Uterus (tissue), 3 donors: ENCODE measurements at regions not wholly inside any gene's neighbourhood (a gene's known extent, or its start where the extent isn't known, plus 50 kb on each side); places are given as distances from the start of the nearest gene placed in this dataset.

ENCODE experiments used
- DNase-seq, 2 donors: peaks; one replicate each; pipeline ENCODE4 v3.0.0-alpha.2; 2019 to 2020
- H3K27ac ChIP-seq, 2 donors: fragments of 200-600 bp; sonication (generic); 1 replicate in 1 of 2; 2 replicates in 1 of 2; pipeline ENCODE4 v1.5.1; 2016 to 2018
- H3K27me3 ChIP-seq, 2 donors: fragments of 200-600 bp; sonication (generic); one replicate each; pipeline ENCODE4 v1.5.1; 2018 to 2019; ENCODE audit warnings: control low read depth in 1 of 2
- H3K36me3 ChIP-seq, 2 donors: fragments of 200-600 bp; sonication (generic); one replicate each; pipeline ENCODE4 v1.5.1; 2019; ENCODE audit warnings: control low read depth in 1 of 2
- H3K4me1 ChIP-seq, 2 donors: fragments of 200-600 bp; sonication (generic); one replicate each; pipeline ENCODE4 v1.5.1; 2018 to 2019; ENCODE audit warnings: control low read depth in 1 of 2
- H3K4me3 ChIP-seq, 2 donors: fragments of 200-600 bp; sonication (generic); 1 replicate in 1 of 2; 2 replicates in 1 of 2; pipeline ENCODE4 v1.5.1; 2018 to 2019; ENCODE audit warnings: mild to moderate bottlenecking in 1 of 2
- H3K9me3 ChIP-seq, 2 donors: fragments of 200-600 bp; sonication (generic); one replicate each; pipeline ENCODE4 v1.5.1; 2019; ENCODE audit warnings: control low read depth in 1 of 2
- CTCF ChIP-seq, 4 experiments: fragments of 200-600 bp in 2 of 4; fragments of 450-650 bp in 2 of 4; sonication (generic) in 2 of 4; IDR thresholded peaks; one replicate each; pipeline ENCODE4 v1.5.1; 2016 to 2019; ENCODE audit warnings: antibody characterized with exemption in 4 of 4, mild to moderate bottlenecking in 2 of 4, moderate library complexity in 1 of 4
- POLR2A ChIP-seq, 2 donors: fragments of 450-650 bp; IDR thresholded peaks; one replicate each; pipeline ENCODE4 v1.6.1; 2016; ENCODE audit warnings: antibody characterized with exemption in 2 of 2, mild to moderate bottlenecking in 1 of 2, moderate library complexity in 1 of 2
- intact Hi-C: fragments of 100-400 bp; cut with DNase I; formaldehyde crosslinking; loops from one replicate; pipeline ENCODE4 v1.15.1; 2023; ENCODE audit warnings: low total_unique reads
- donor health status: DM: yes; HTN: yes; CAD: no.

- Histone ChIP-seq H3K9me3 (no peaks in the 10 kb centered on the region), H3K36me3 (no peaks in the 10 kb centered on the region), H3K4me3 (no peak overlapping the region), H3K27ac (no peak overlapping the region), H3K27me3 (no peaks in the 10 kb centered on the region), H3K4me1 (no peaks in the 10 kb centered on the region)
- intact Hi-C loops, result no loop called here
- TF ChIP-seq POLR2A (IDR thresholded peaks at IDR 0.05) (no peak), CTCF (IDR thresholded peaks at IDR 0.05) (no peak)
- DNase-seq, result no peak
These were observed 218.5 kb upstream of the LNX1 start for GRCh38 chr4:53809816-53810215.

GRCh38 chr4:53805291-53805690 is 214.0 kb upstream of the LNX1 start:
- no peaks in the 10 kb centered on the region for H3K27me3 ChIP-seq
- TF ChIP-seq CTCF (IDR thresholded peaks at IDR 0.05) (no peak), POLR2A (IDR thresholded peaks at IDR 0.05) (no peak)

GRCh38 chr4:53804719-53805118 is 213.4 kb upstream of the LNX1 start:
- Histone ChIP-seq H3K4me3 (no peak overlapping the region), H3K27ac (no peak overlapping the region), H3K9me3 (no peaks in the 10 kb centered on the region), H3K27me3 (no peaks in the 10 kb centered on the region), H3K4me1 (no peaks in the 10 kb centered on the region), H3K36me3 (no peaks in the 10 kb centered on the region)
- DNase-seq, result no peak
- TF ChIP-seq CTCF (IDR thresholded peaks at IDR 0.05) (peak in 1 of 4 experiments; percentile 8), POLR2A (IDR thresholded peaks at IDR 0.05) (no peak)
- intact Hi-C loops, result no loop called here

More at GRCh38 chr4:53805291-53805690, 214.0 kb upstream of the LNX1 start:
- Histone ChIP-seq H3K9me3 (no peaks in the 10 kb centered on the region), H3K36me3 (no peaks in the 10 kb centered on the region), H3K4me1 (no peaks in the 10 kb centered on the region), H3K27ac (no peak overlapping the region), H3K4me3 (no peak overlapping the region)
- no peak for DNase-seq
- intact Hi-C loops, result no loop called here

- DNase-seq, result no peak
- intact Hi-C loops, result no loop called here
- no peaks in the 10 kb centered on the region for H3K27me3 ChIP-seq
These were observed 211.2 kb upstream of the LNX1 start for GRCh38 chr4:53802500-53802899.

GRCh38 chr4:53801373-53801772 is 210.1 kb upstream of the LNX1 start:
- intact Hi-C loops, result no loop called here
- no peak overlapping the region for H3K4me3 ChIP-seq
- H3K36me3 ChIP-seq, result no peaks in the 10 kb centered on the region
- TF ChIP-seq POLR2A (IDR thresholded peaks at IDR 0.05), result no peak
- no peak for TF ChIP-seq CTCF (IDR thresholded peaks at IDR 0.05)
- H3K27ac ChIP-seq, result no peak overlapping the region
- no peaks in the 10 kb centered on the region for H3K4me1 ChIP-seq
- DNase-seq, result no peak
- H3K27me3 ChIP-seq, result no peaks in the 10 kb centered on the region
- no peaks in the 10 kb centered on the region for H3K9me3 ChIP-seq

More at GRCh38 chr4:53802500-53802899, 211.2 kb upstream of the LNX1 start:
- H3K4me1 ChIP-seq, result no peaks in the 10 kb centered on the region
- H3K4me3 ChIP-seq, result no peak overlapping the region
- no peaks in the 10 kb centered on the region for H3K36me3 ChIP-seq
- no peak for TF ChIP-seq CTCF (IDR thresholded peaks at IDR 0.05)
- no peak for TF ChIP-seq POLR2A (IDR thresholded peaks at IDR 0.05)
- no peak overlapping the region for H3K27ac ChIP-seq
- H3K9me3 ChIP-seq, result no peaks in the 10 kb centered on the region
